ENCODE measurements at regions not wholly inside any gene's neighbourhood (a gene's known extent, or its start where the extent isn't known, plus 50 kb on each side); places are given as distances from the start of the nearest gene placed in this dataset.

GRCh38 chr4:64870558-64870957 lies 461.3 kb upstream of the TECRL start (continued):
- TF ChIP-seq CHD7 (IDR thresholded peaks at IDR 0.05; ENCODE audit: insufficient replicate concordance, low read length): no peak
- TF ChIP-seq USF2 (IDR thresholded peaks at IDR 0.05; ENCODE audit: low read length): no peak
- TF ChIP-seq MAFK (IDR thresholded peaks at IDR 0.05; ENCODE audit: low read depth, low read length): no peak
- TF ChIP-seq, protein P1, sequence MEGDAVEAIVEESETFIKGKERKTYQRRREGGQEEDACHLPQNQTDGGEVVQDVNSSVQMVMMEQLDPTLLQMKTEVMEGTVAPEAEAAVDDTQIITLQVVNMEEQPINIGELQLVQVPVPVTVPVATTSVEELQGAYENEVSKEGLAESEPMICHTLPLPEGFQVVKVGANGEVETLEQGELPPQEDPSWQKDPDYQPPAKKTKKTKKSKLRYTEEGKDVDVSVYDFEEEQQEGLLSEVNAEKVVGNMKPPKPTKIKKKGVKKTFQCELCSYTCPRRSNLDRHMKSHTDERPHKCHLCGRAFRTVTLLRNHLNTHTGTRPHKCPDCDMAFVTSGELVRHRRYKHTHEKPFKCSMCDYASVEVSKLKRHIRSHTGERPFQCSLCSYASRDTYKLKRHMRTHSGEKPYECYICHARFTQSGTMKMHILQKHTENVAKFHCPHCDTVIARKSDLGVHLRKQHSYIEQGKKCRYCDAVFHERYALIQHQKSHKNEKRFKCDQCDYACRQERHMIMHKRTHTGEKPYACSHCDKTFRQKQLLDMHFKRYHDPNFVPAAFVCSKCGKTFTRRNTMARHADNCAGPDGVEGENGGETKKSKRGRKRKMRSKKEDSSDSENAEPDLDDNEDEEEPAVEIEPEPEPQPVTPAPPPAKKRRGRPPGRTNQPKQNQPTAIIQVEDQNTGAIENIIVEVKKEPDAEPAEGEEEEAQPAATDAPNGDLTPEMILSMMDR (IDR thresholded peaks at IDR 0.05; ENCODE audit: control extremely low read depth in 1 of 3, insufficient read depth in 1 of 3, low read depth in 1 of 3, low read length in 3 of 3): no peak
- TF ChIP-seq TAF1 (IDR thresholded peaks at IDR 0.05; ENCODE audit: low read depth, low read length): no peak
- TF ChIP-seq SP1 (IDR thresholded peaks at IDR 0.05; ENCODE audit: low read depth, low read length): no peak
- TF ChIP-seq CEBPB (IDR thresholded peaks at IDR 0.05; ENCODE audit: low read depth, low read length): no peak
